SK-N-SH (cell line): ENCODE measurements at regions not wholly inside any gene's neighbourhood (a gene's known extent, or its start where the extent isn't known, plus 50 kb on each side); places are given as distances from the start of the nearest gene placed in this dataset.

Experiments used
- CTCF ChIA-PET: fragments of 300-600, 350-600 bp; formaldehyde crosslinking; extraction: SDS; loops from one replicate; lab custom pipeline; 2021; lab: Yijun Ruan, JAX
- POLR2A ChIA-PET: fragments of 350-600 bp; sonication (Branson Sonifier 250); formaldehyde crosslinking; extraction: SDS; loops from one replicate; lab custom pipeline; 2020; ENCODE audit warnings: antibody characterized with exemption, inconsistent platforms; lab: Yijun Ruan, JAX
- DNase-seq: peaks from one replicate; pipeline ENCODE4 v3.0.0; 2012
- H2AFZ ChIP-seq: fragments of 200-600 bp; sonication (generic); 2 replicates; pipeline ENCODE4 v1.8.1; 2016; ENCODE audit warnings: antibody characterized with exemption, mild to moderate bottlenecking, low read depth
- H3F3A ChIP-seq: fragments of 200-600 bp; sonication (generic); replicated peaks from 2 replicates; pipeline ENCODE3; 2016; ENCODE audit warnings: antibody characterized with exemption, mild to moderate bottlenecking; ENCODE audit not compliant: insufficient read depth
- H3K27ac ChIP-seq, 2 experiments: fragments of 200-500 bp in 1 of 2; fragments of 200-600 bp in 1 of 2; sonication (Bioruptor generic) in 1 of 2; sonication (generic), shearing (Covaris generic) in 1 of 2; 2 replicates each; pipeline versions ENCODE4 v1.5.1 to v1.6.1; 2014 to 2016; ENCODE audit warnings: low read depth in 2 of 2, inconsistent platforms in 1 of 2, low read length in 1 of 2, mild to moderate bottlenecking in 1 of 2, mixed read lengths in 1 of 2
- H3K27me3 ChIP-seq: fragments of 200-600 bp; sonication (generic), shearing (Covaris generic); 2 replicates; pipeline ENCODE4 v1.6.1; 2016; ENCODE audit warnings: mixed run types; ENCODE audit not compliant: insufficient read depth
- H3K36me3 ChIP-seq, 2 experiments: fragments of 200-500 bp in 1 of 2; fragments of 200-600 bp in 1 of 2; sonication (Bioruptor generic) in 1 of 2; sonication (generic) in 1 of 2; replicated peaks in 1 of 2; 2 replicates each; pipeline versions ENCODE3 to v1.5.1; 2014 to 2016; ENCODE audit warnings: low read length in 1 of 2, mild to moderate bottlenecking in 1 of 2; ENCODE audit not compliant: insufficient read depth in 2 of 2, control insufficient read depth in 1 of 2
- H3K4me1 ChIP-seq, 2 experiments: fragments of 200-500 bp in 1 of 2; fragments of 200-600 bp in 1 of 2; sonication (Bioruptor generic) in 1 of 2; sonication (generic), shearing (Covaris generic) in 1 of 2; 2 replicates each; pipeline versions ENCODE4 v1.5.1 to v1.6.1; 2014 to 2016; ENCODE audit warnings: low read depth in 1 of 2, low read length in 1 of 2, mixed run types in 1 of 2; ENCODE audit not compliant: insufficient read depth in 2 of 2, control insufficient read depth in 1 of 2
- H3K4me2 ChIP-seq: fragments of 200-600 bp; sonication (generic), shearing (Covaris generic); 2 replicates; pipeline ENCODE4 v1.6.1; 2017; ENCODE audit warnings: mixed run types
- H3K4me3 ChIP-seq, 2 experiments: fragments of 200-500 bp in 1 of 2; fragments of 200-600 bp in 1 of 2; sonication (Bioruptor generic) in 1 of 2; sonication (generic), shearing (Covaris generic) in 1 of 2; 2 replicates each; pipeline versions ENCODE4 v1.5.1 to v1.8.1; 2014 to 2016; ENCODE audit warnings: low read depth in 2 of 2, inconsistent platforms in 1 of 2, low read length in 1 of 2, mild to moderate bottlenecking in 1 of 2, mixed read lengths in 1 of 2, moderate library complexity in 1 of 2
- H3K79me2 ChIP-seq: fragments of 200-600 bp; sonication (generic); 2 replicates; pipeline ENCODE4 v1.8.1; 2017; ENCODE audit warnings: mild to moderate bottlenecking; ENCODE audit not compliant: insufficient read depth
- H3K9ac ChIP-seq: fragments of 200-600 bp; sonication (generic); 2 replicates; pipeline ENCODE4 v1.6.1; 2017; ENCODE audit warnings: mixed run types
- H3K9me2 ChIP-seq: fragments of 200-600 bp; sonication (generic); 2 replicates; pipeline ENCODE4 v1.6.1; 2017; ENCODE audit warnings: mixed run types
- H3K9me3 ChIP-seq: fragments of 200-600 bp; sonication (generic); 2 replicates; pipeline ENCODE4 v1.6.1; 2017; ENCODE audit warnings: mixed run types, mild to moderate bottlenecking, moderate library complexity
- H4K20me1 ChIP-seq: fragments of 200-600 bp; sonication (generic); 2 replicates; pipeline ENCODE4 v1.6.1; 2017; ENCODE audit warnings: mild to moderate bottlenecking, mixed run types; ENCODE audit not compliant: insufficient read depth
- EP300 ChIP-seq, 2 experiments: IDR thresholded peaks; 2 replicates each; pipeline versions ENCODE4 v1.4.0 to v1.6.1; 2012; ENCODE audit warnings: borderline replicate concordance in 1 of 2, low read depth in 1 of 2, low read length in 1 of 2
- FOXJ3 ChIP-seq: sonication (generic); formaldehyde crosslinking; IDR thresholded peaks from 2 replicates; pipeline ENCODE4 v1.5.1; 2020; ENCODE audit warnings: mild to moderate bottlenecking, missing genetic modification reagents
- GABPA ChIP-seq: IDR thresholded peaks from 2 replicates; pipeline ENCODE4 v1.4.0; 2012; ENCODE audit warnings: low read depth, mild to moderate bottlenecking
- JUND ChIP-seq: IDR thresholded peaks from 2 replicates; pipeline ENCODE4 v1.4.0; 2012
- MAX ChIP-seq: IDR thresholded peaks from 2 replicates; pipeline ENCODE4 v1.4.0; 2012; ENCODE audit warnings: low read depth
- NRF1 ChIP-seq: IDR thresholded peaks from 2 replicates; pipeline ENCODE4 v1.6.1; 2012; ENCODE audit warnings: low read depth, mild to moderate bottlenecking, low read length
- RAD21 ChIP-seq: IDR thresholded peaks from 2 replicates; pipeline ENCODE4 v1.6.1; 2012; ENCODE audit warnings: mild to moderate bottlenecking, low read length
- REST ChIP-seq: IDR thresholded peaks from 2 replicates; pipeline ENCODE4 v1.6.1; 2012; ENCODE audit warnings: mild to moderate bottlenecking, low read depth, low read length, moderate library complexity
- RXRA ChIP-seq: IDR thresholded peaks from 2 replicates; pipeline ENCODE4 v1.4.0; 2012; ENCODE audit warnings: low read depth, mild to moderate bottlenecking, borderline replicate concordance
- SIN3A ChIP-seq: IDR thresholded peaks from 2 replicates; pipeline ENCODE4 v1.6.1; 2012; ENCODE audit warnings: low read depth, mild to moderate bottlenecking, low read length, moderate library complexity, borderline replicate concordance
- TAF1 ChIP-seq: IDR thresholded peaks from 2 replicates; pipeline ENCODE4 v1.6.1; 2012; ENCODE audit warnings: low read depth, mild to moderate bottlenecking, low read length, moderate library complexity, borderline replicate concordance
- TEAD4 ChIP-seq: IDR thresholded peaks from 2 replicates; pipeline ENCODE4 v1.4.0; 2012; ENCODE audit warnings: mild to moderate bottlenecking, borderline replicate concordance; ENCODE audit not compliant: insufficient read depth
- USF1 ChIP-seq: IDR thresholded peaks from 2 replicates; pipeline ENCODE4 v1.4.0; 2012; ENCODE audit warnings: low read depth, borderline replicate concordance
- YY1 ChIP-seq: IDR thresholded peaks from 2 replicates; pipeline ENCODE4 v1.4.0; 2012; ENCODE audit warnings: low read depth, mild to moderate bottlenecking
- WGBS: methylation state at CpG from one replicate; pipeline ENCODE4 v1.1.6; 2017; ENCODE audit warnings: low lambda C conversion rate; 5-methylcytosine and 5-hydroxymethylcytosine counted together

- Histone ChIP-seq H3K9ac (no peak overlapping the region), H3K4me3 (no peak overlapping the region), H3K36me3 (no peaks in the 10 kb centered on the region), H3K4me2 (no peak overlapping the region), H3K79me2 (no peaks in the 10 kb centered on the region), H4K20me1 (no peaks in the 10 kb centered on the region)
- CTCF ChIA-PET = no interaction called here
- DNase-seq = no peak
- WGBS = 62% methylated on average over 1 of the region's 1 CpG
- TF ChIP-seq GABPA = no peak
- TF ChIP-seq, all 33 proteins: peak for 0
- no peaks in the 10 kb centered on the region for H3K9me2 ChIP-seq
- H3F3A ChIP-seq = no peaks in the 10 kb centered on the region
- no peaks in the 10 kb centered on the region for H3K27me3 ChIP-seq
- no peak overlapping the region for H3K27ac ChIP-seq
- no peaks in the 10 kb centered on the region for H3K4me1 ChIP-seq
- POLR2A ChIA-PET = no interaction called here
- no peak overlapping the region for H2AFZ ChIP-seq
- H3K9me3 ChIP-seq = no peaks in the 10 kb centered on the region
These were observed 381.5 kb upstream of the SALL1 start for GRCh38 chr16:51532551-51532950.

- ChIA-PET CTCF (no interaction called here), POLR2A (no interaction called here)
- H3K9ac ChIP-seq = no peak overlapping the region
- H3K27ac ChIP-seq = no peak overlapping the region
- H3K4me2 ChIP-seq = no peak overlapping the region
- H2AFZ ChIP-seq = no peak overlapping the region
- no peaks in the 10 kb centered on the region for H3K4me1 ChIP-seq
- H3K4me3 ChIP-seq = no peak overlapping the region
- no peaks in the 10 kb centered on the region for H3K27me3 ChIP-seq
- no peak for DNase-seq
- no peak for TF ChIP-seq SIN3A
- TF ChIP-seq FOXJ3 = no peak
- no peak for TF ChIP-seq RAD21
- no peak for TF ChIP-seq USF1
- TF ChIP-seq NRF1 = no peak
- TF ChIP-seq TEAD4 = no peak
- TF ChIP-seq EP300 (IDR thresholded peaks at IDR 0.05; ENCODE audit: borderline replicate concordance in 1 of 2, low read depth in 1 of 2, low read length in 1 of 2) = no peak
- TF ChIP-seq MAX = no peak
- TF ChIP-seq RXRA = no peak
- no peaks in the 10 kb centered on the region for H3K9me3 ChIP-seq
- H3K36me3 ChIP-seq = no peaks in the 10 kb centered on the region
- no peaks in the 10 kb centered on the region for H3K9me2 ChIP-seq
- no peaks in the 10 kb centered on the region for H3K79me2 ChIP-seq
- no peaks in the 10 kb centered on the region for H3F3A ChIP-seq
- H4K20me1 ChIP-seq = no peaks in the 10 kb centered on the region
- WGBS = 77% methylated on average over 3 of the region's 3 CpGs
These were observed 380.2 kb upstream of the SALL1 start for GRCh38 chr16:51531271-51531670.

GRCh38 chr16:51527349-51527748 lies 376.3 kb upstream of the SALL1 start:
- Histone ChIP-seq H3K9me2 (no peaks in the 10 kb centered on the region), H3K4me1 (no peaks in the 10 kb centered on the region; a peak in 1 of 4 replicates), H3K9me3 (no peaks in the 10 kb centered on the region), H4K20me1 (no peaks in the 10 kb centered on the region), H3K27me3 (no peaks in the 10 kb centered on the region), H3F3A (no peaks in the 10 kb centered on the region), H3K4me2 (no peak overlapping the region), H2AFZ (no peak overlapping the region), H3K4me3 (no peak overlapping the region), H3K9ac (no peak overlapping the region), H3K27ac (no peak overlapping the region), H3K79me2 (no peaks in the 10 kb centered on the region), H3K36me3 (no peaks in the 10 kb centered on the region)
- POLR2A ChIA-PET = no interaction called here
- CTCF ChIA-PET = no interaction called here
- 81% methylated on average over 6 of the region's 6 CpGs for WGBS
- DNase-seq = no peak
- no peak for TF ChIP-seq TEAD4
- TF ChIP-seq REST = no peak
- TF ChIP-seq YY1 = no peak
- TF ChIP-seq TAF1 = no peak
- no peak for TF ChIP-seq JUND
- TF ChIP-seq RXRA = no peak
